Esophagus squamous epithelium (tissue), 4 donors: ENCODE measurements at regions not wholly inside any gene's neighbourhood (a gene's known extent, or its start where the extent isn't known, plus 50 kb on each side); places are given as distances from the start of the nearest gene placed in this dataset.

Experiments used
- POLR2A ChIP-seq, 4 donors: fragments of 450-650 bp; IDR thresholded peaks; one replicate each; pipeline ENCODE4 v1.6.1; 2017; ENCODE audit warnings: antibody characterized with exemption in 4 of 4, mild to moderate bottlenecking in 4 of 4, moderate library complexity in 3 of 4
- TF ChIP-seq, protein P1 (sequence below), 6 experiments: fragments of 450-650 bp in 4 of 6; fragments of 200-600 bp in 2 of 6; sonication (generic) in 2 of 6; IDR thresholded peaks; one replicate each; pipeline ENCODE4 v1.5.1; 2016 to 2019; ENCODE audit warnings: antibody characterized with exemption in 6 of 6, mild to moderate bottlenecking in 4 of 6, moderate library complexity in 4 of 6

DNA sequence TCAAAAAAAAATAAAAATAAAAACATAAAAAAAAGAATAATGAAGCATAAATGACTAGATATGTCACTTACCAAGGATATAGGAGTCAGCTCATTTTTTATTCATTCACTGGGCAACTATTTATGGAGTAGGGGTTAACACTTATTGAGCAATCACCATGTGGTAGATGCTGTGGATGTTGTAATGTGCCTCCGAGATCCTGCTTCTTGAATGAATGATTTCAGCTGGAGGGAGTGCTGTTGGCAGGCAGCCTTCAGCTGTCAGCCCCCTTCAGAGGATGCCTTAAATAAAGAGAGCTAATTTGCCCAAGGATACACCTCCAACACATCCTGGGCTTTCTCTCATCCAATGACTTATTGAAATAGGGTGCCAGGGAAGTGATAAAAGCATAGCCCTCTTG is 229.5 kb upstream of the DTNBP1 start:
- no peak for TF ChIP-seq POLR2A (IDR thresholded peaks at IDR 0.05)
- TF ChIP-seq, protein P1, sequence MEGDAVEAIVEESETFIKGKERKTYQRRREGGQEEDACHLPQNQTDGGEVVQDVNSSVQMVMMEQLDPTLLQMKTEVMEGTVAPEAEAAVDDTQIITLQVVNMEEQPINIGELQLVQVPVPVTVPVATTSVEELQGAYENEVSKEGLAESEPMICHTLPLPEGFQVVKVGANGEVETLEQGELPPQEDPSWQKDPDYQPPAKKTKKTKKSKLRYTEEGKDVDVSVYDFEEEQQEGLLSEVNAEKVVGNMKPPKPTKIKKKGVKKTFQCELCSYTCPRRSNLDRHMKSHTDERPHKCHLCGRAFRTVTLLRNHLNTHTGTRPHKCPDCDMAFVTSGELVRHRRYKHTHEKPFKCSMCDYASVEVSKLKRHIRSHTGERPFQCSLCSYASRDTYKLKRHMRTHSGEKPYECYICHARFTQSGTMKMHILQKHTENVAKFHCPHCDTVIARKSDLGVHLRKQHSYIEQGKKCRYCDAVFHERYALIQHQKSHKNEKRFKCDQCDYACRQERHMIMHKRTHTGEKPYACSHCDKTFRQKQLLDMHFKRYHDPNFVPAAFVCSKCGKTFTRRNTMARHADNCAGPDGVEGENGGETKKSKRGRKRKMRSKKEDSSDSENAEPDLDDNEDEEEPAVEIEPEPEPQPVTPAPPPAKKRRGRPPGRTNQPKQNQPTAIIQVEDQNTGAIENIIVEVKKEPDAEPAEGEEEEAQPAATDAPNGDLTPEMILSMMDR (IDR thresholded peaks at IDR 0.05): no peak
